ENCODE measurements at regions not wholly inside any gene's neighbourhood (a gene's known extent, or its start where the extent isn't known, plus 50 kb on each side); places are given as distances from the start of the nearest gene placed in this dataset.

GRCh38 chr10:33735464-33735923, 401.0 kb upstream of the NRP1 start:
- no peak for DNase-seq

- DNase-seq = no peak
These were observed 400.1 kb upstream of the NRP1 start for GRCh38 chr10:33734393-33735155.

- DNase-seq = no peak
These were observed 398.6 kb upstream of the NRP1 start for GRCh38 chr10:33733058-33733457.

- no peak for DNase-seq
These were observed 397.8 kb upstream of the NRP1 start for GRCh38 chr10:33732161-33732680.

GRCh38 chr10:33731322-33731721, 396.9 kb upstream of the NRP1 start:
- no peak for DNase-seq

GRCh38 chr10:33725430-33725829, 391.0 kb upstream of the NRP1 start:
- DNase-seq = no peak

- no peak for DNase-seq
These were observed 388.7 kb upstream of the NRP1 start for GRCh38 chr10:33723181-33723580.

GRCh38 chr10:33722067-33722466, 387.6 kb upstream of the NRP1 start:
- no peak for DNase-seq

- no peak for DNase-seq
These were observed 387.0 kb upstream of the NRP1 start for GRCh38 chr10:33721509-33721908.

- DNase-seq = no peak
These were observed 385.7 kb upstream of the NRP1 start for GRCh38 chr10:33720161-33720560.

GRCh38 chr10:33719005-33719703, 384.7 kb upstream of the NRP1 start:
- no peak for DNase-seq

- no peak for DNase-seq
These were observed 382.2 kb upstream of the NRP1 start for GRCh38 chr10:33716501-33717267.

GRCh38 chr10:33715303-33715975, 381.0 kb upstream of the NRP1 start:
- DNase-seq = no peak

GRCh38 chr10:33712825-33713224, 378.4 kb upstream of the NRP1 start:
- DNase-seq = no peak

GRCh38 chr10:33710006-33710405, 375.5 kb upstream of the NRP1 start:
- DNase-seq = no peak

GRCh38 chr10:33709008-33709753, 374.7 kb upstream of the NRP1 start:
- no peak for DNase-seq

GRCh38 chr10:33708561-33708960, 374.1 kb upstream of the NRP1 start:
- DNase-seq = no peak

GRCh38 chr10:33706746-33707145, 372.3 kb upstream of the NRP1 start:
- DNase-seq = no peak

- no peak for DNase-seq
These were observed 371.7 kb upstream of the NRP1 start for GRCh38 chr10:33706191-33706590.

GRCh38 chr10:33704214-33704830, 369.9 kb upstream of the NRP1 start:
- no peak for DNase-seq
